Testis (tissue), 2 donors: ENCODE measurements at regions not wholly inside any gene's neighbourhood (a gene's known extent, or its start where the extent isn't known, plus 50 kb on each side); places are given as distances from the start of the nearest gene placed in this dataset.

Source experiments
- CTCF ChIP-seq, 3 experiments: fragments of 450-650 bp in 2 of 3; fragments of 200-600 bp in 1 of 3; sonication (generic) in 1 of 3; IDR thresholded peaks; one replicate each; pipeline ENCODE4 v1.5.1; 2016 to 2019; ENCODE audit warnings: antibody characterized with exemption in 3 of 3, mild to moderate bottlenecking in 2 of 3, moderate library complexity in 1 of 3
- POLR2A ChIP-seq: fragments of 450-650 bp; IDR thresholded peaks from one replicate; pipeline ENCODE4 v1.6.1; 2017; ENCODE audit warnings: antibody characterized with exemption, mild to moderate bottlenecking, moderate library complexity

DNA sequence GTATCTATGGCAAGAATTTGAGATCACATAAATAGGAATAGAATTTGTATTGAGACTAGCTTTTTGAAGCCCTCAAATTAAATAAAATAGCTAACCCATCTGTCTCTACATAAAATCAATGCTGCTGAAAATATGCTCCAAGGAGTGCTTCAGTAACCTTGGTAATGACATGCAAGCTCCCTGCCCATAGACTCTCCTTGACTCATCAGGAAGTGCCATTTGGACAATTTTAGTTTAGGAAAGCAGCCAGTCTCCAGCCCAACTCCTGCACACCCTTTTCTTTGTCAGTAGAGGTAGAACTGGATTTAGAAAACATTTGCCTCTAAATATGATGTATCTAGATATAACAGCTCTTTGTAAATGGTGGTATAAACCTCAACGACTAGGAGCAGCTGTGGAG is 69.9 kb upstream of the PTPRZ1 start:
- TF ChIP-seq CTCF (IDR thresholded peaks at IDR 0.05) (no peak), POLR2A (no peak)
